ENCODE measurements at regions not wholly inside any gene's neighbourhood (a gene's known extent, or its start where the extent isn't known, plus 50 kb on each side); places are given as distances from the start of the nearest gene placed in this dataset.

GRCh38 chr20:1811621-1812498 is 83.3 kb upstream of the SIRPA start (continued):
- TF ChIP-seq ATRX (CRISPR knock-in tag; IDR thresholded peaks at IDR 0.05; ENCODE audit: borderline replicate concordance) = no peak
- TF ChIP-seq HDAC1 (CRISPR knock-in tag; IDR thresholded peaks at IDR 0.05) = no peak
- TF ChIP-seq ZFAT (CRISPR knock-in tag; conservative IDR thresholded peaks at IDR 0.05) = no peak
- TF ChIP-seq DRAP1 (CRISPR knock-in tag; IDR thresholded peaks at IDR 0.05) = 0 out of 2 replicates have a peak, but pooled peaks have one; percentile 34
- 0 out of 2 replicates have a peak, but pooled peaks have one; percentile 27 for TF ChIP-seq ATF1 (CRISPR knock-in tag; IDR thresholded peaks at IDR 0.05)
- TF ChIP-seq CHCHD3 (CRISPR knock-in tag; IDR thresholded peaks at IDR 0.05) = no peak
- peak; percentile 79; the same call in 1 of the 2 replicates for TF ChIP-seq TBX2 (CRISPR knock-in tag; IDR thresholded peaks at IDR 0.05; ENCODE audit: borderline replicate concordance)
- no peak for TF ChIP-seq ZNF234 (CRISPR knock-in tag; conservative IDR thresholded peaks at IDR 0.05)
- TF ChIP-seq TARDBP (CRISPR knock-in tag; IDR thresholded peaks at IDR 0.05) = no peak
- no peak for TF ChIP-seq MED1 (CRISPR knock-in tag; IDR thresholded peaks at IDR 0.05)
- TF ChIP-seq SNAI1 (CRISPR knock-in tag; IDR thresholded peaks at IDR 0.05; ENCODE audit: borderline replicate concordance) = no peak
- TF ChIP-seq, protein P1, sequence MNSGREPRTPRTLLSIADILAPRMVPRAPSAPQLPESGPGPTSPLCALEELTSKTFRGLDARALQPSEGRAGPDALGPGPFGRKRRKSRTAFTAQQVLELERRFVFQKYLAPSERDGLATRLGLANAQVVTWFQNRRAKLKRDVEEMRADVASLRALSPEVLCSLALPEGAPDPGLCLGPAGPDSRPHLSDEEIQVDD (CRISPR knock-in tag; IDR thresholded peaks at IDR 0.05; ENCODE audit: borderline replicate concordance) = no peak
- peak; percentile 64 for TF ChIP-seq POLR2G (IDR thresholded peaks at IDR 0.05; ENCODE audit: low read depth, low read length)
- TF ChIP-seq, protein P2, sequence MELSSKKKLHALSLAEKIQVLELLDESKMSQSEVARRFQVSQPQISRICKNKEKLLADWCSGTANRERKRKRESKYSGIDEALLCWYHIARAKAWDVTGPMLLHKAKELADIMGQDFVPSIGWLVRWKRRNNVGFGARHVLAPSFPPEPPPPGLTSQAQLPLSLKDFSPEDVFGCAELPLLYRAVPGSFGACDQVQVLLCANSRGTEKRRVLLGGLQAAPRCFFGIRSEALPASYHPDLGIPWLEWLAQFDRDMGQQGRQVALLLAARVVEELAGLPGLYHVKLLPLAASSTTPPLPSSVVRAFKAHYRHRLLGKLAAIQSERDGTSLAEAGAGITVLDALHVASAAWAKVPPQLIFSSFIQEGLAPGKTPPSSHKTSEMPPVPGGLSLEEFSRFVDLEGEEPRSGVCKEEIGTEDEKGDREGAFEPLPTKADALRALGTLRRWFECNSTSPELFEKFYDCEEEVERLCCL (CRISPR knock-in tag; IDR thresholded peaks at IDR 0.05; ENCODE audit: borderline replicate concordance) = no peak
- TF ChIP-seq, protein P3, sequence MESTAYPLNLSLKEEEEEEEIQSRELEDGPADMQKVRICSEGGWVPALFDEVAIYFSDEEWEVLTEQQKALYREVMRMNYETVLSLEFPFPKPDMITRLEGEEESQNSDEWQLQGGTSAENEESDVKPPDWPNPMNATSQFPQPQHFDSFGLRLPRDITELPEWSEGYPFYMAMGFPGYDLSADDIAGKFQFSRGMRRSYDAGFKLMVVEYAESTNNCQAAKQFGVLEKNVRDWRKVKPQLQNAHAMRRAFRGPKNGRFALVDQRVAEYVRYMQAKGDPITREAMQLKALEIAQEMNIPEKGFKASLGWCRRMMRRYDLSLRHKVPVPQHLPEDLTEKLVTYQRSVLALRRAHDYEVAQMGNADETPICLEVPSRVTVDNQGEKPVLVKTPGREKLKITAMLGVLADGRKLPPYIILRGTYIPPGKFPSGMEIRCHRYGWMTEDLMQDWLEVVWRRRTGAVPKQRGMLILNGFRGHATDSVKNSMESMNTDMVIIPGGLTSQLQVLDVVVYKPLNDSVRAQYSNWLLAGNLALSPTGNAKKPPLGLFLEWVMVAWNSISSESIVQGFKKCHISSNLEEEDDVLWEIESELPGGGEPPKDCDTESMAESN (CRISPR knock-in tag; conservative IDR thresholded peaks at IDR 0.05) = 0 out of 2 replicates have a peak, but pooled peaks have one; percentile 48
- no peak for TF ChIP-seq ZNF773 (CRISPR knock-in tag; IDR thresholded peaks at IDR 0.05; ENCODE audit: borderline replicate concordance)
- TF ChIP-seq KDM1A (CRISPR knock-in tag; IDR thresholded peaks at IDR 0.05) = no peak
- TF ChIP-seq CEBPG (CRISPR knock-in tag; IDR thresholded peaks at IDR 0.05) = peak; percentile 90
- no peak for TF ChIP-seq ZNF737 (CRISPR knock-in tag; IDR thresholded peaks at IDR 0.05; ENCODE audit: borderline replicate concordance)
- peak in 1 of 2 experiments; percentile 47; a peak in 1 of 4 replicates for TF ChIP-seq POLR2A (IDR thresholded peaks at IDR 0.05; ENCODE audit: insufficient read depth in 1 of 2, low read depth in 2 of 2, low read length in 2 of 2)
- TF ChIP-seq ERF (CRISPR knock-in tag; IDR thresholded peaks at IDR 0.05) = 0 out of 2 replicates have a peak, but pooled peaks have one; percentile 13
- TF ChIP-seq ZFP82 (CRISPR knock-in tag; IDR thresholded peaks at IDR 0.05; ENCODE audit: borderline replicate concordance) = no peak
- no peak for TF ChIP-seq GATAD1 (CRISPR knock-in tag; IDR thresholded peaks at IDR 0.05)
- TF ChIP-seq ZNF317 (CRISPR knock-in tag; IDR thresholded peaks at IDR 0.05) = no peak
- 0 out of 2 replicates have a peak, but pooled peaks have one; percentile 68 for TF ChIP-seq MIER2 (CRISPR knock-in tag; IDR thresholded peaks at IDR 0.05)
- TF ChIP-seq ZNF121 (CRISPR knock-in tag; IDR thresholded peaks at IDR 0.05) = no peak
- TF ChIP-seq ZNF75D (CRISPR knock-in tag; IDR thresholded peaks at IDR 0.05; ENCODE audit: borderline replicate concordance) = no peak
- TF ChIP-seq KDM5A (IDR thresholded peaks at IDR 0.05; ENCODE audit: borderline replicate concordance, low read length) = no peak
- no peak for TF ChIP-seq RFX3 (CRISPR knock-in tag; IDR thresholded peaks at IDR 0.05)

Data from HepG2 (cell line).